Astrocyte (in vitro differentiated cells and primary cell): ENCODE measurements at regions not wholly inside any gene's neighbourhood (a gene's known extent, or its start where the extent isn't known, plus 50 kb on each side); places are given as distances from the start of the nearest gene placed in this dataset.

Source experiments
- DNase-seq: peaks from one replicate; pipeline ENCODE4 v3.0.0-alpha.2; 2010; ENCODE audit warnings: low read depth
- FAIRE-seq: peaks from 2 replicates; lab custom pipeline; 2011; peaks lifted over from hg19 to GRCh38; lab: Jason Lieb, UNC
- H2AFZ ChIP-seq: 2 replicates; pipeline ENCODE4 v1.6.0; 2012; ENCODE audit warnings: low read depth, low read length, inconsistent platforms
- H3K27ac ChIP-seq: 2 replicates; pipeline ENCODE4 v1.5.1; 2011; ENCODE audit warnings: low read depth, low read length, inconsistent platforms
- H3K27me3 ChIP-seq: 2 replicates; pipeline ENCODE4 v1.6.0; 2011; ENCODE audit warnings: low read length, inconsistent platforms; ENCODE audit not compliant: insufficient read depth
- H3K36me3 ChIP-seq: 2 replicates; pipeline ENCODE4 v1.5.1; 2011; ENCODE audit warnings: low read length, inconsistent platforms; ENCODE audit not compliant: insufficient read depth
- H3K4me1 ChIP-seq: 2 replicates; pipeline ENCODE4 v1.5.1; 2011; ENCODE audit warnings: low read length, inconsistent platforms; ENCODE audit not compliant: insufficient read depth
- H3K4me2 ChIP-seq: 2 replicates; pipeline ENCODE4 v1.6.0; 2012; ENCODE audit warnings: low read length, inconsistent platforms
- H3K4me3 ChIP-seq: 2 replicates; pipeline ENCODE4 v1.5.1; 2011; ENCODE audit warnings: low read depth, mild to moderate bottlenecking, low read length, inconsistent platforms; ENCODE audit not compliant: insufficient read depth
- H3K79me2 ChIP-seq: 2 replicates; pipeline ENCODE4 v1.6.0; 2012; ENCODE audit warnings: mild to moderate bottlenecking, low read length, inconsistent platforms; ENCODE audit not compliant: insufficient read depth
- H3K9ac ChIP-seq: 2 replicates; pipeline ENCODE4 v1.6.0; 2012; ENCODE audit warnings: mild to moderate bottlenecking, low read length, inconsistent platforms
- H3K9me3 ChIP-seq: 2 replicates; pipeline ENCODE4 v1.5.1; 2012; ENCODE audit warnings: low read depth, mild to moderate bottlenecking, low read length, inconsistent platforms; ENCODE audit not compliant: insufficient read depth
- H4K20me1 ChIP-seq: 2 replicates; pipeline ENCODE4 v1.6.0; 2012; ENCODE audit warnings: low read length, inconsistent platforms; ENCODE audit not compliant: insufficient read depth
- H3K27ac Mint-ChIP-seq: one replicate; pipeline ENCODE4 v1.8.0; 2021; ENCODE audit warnings: mild to moderate bottlenecking, mixed read lengths; ENCODE audit not compliant: unreplicated experiment
- H3K27me3 Mint-ChIP-seq: one replicate; pipeline ENCODE4 v1.8.0; 2021; ENCODE audit warnings: low read depth, mixed read lengths; ENCODE audit not compliant: unreplicated experiment
- H3K36me3 Mint-ChIP-seq: one replicate; pipeline ENCODE4 v1.8.0; 2021; ENCODE audit warnings: low read depth, mixed read lengths; ENCODE audit not compliant: unreplicated experiment
- H3K4me1 Mint-ChIP-seq: one replicate; pipeline ENCODE4 v1.8.0; 2021; ENCODE audit warnings: low read depth, mixed read lengths; ENCODE audit not compliant: unreplicated experiment
- H3K4me3 Mint-ChIP-seq: one replicate; pipeline ENCODE4 v1.8.0; 2021; ENCODE audit warnings: mild to moderate bottlenecking, moderate library complexity, mixed read lengths; ENCODE audit not compliant: unreplicated experiment
- H3K9me3 Mint-ChIP-seq: one replicate; pipeline ENCODE4 v1.8.0; 2021; ENCODE audit warnings: mild to moderate bottlenecking, mixed read lengths; ENCODE audit not compliant: unreplicated experiment
- EZH2 ChIP-seq: IDR thresholded peaks from 2 replicates; pipeline ENCODE4 v1.6.1; 2012; ENCODE audit warnings: mild to moderate bottlenecking, low read length, inconsistent platforms; ENCODE audit not compliant: insufficient read depth
- TF ChIP-seq, protein P1 (sequence below): IDR thresholded peaks from 2 replicates; pipeline ENCODE4 v1.5.1; 2011; ENCODE audit warnings: low read depth, mild to moderate bottlenecking, inconsistent platforms, low read length, moderate library complexity; ENCODE audit not compliant: insufficient read depth

DNA sequence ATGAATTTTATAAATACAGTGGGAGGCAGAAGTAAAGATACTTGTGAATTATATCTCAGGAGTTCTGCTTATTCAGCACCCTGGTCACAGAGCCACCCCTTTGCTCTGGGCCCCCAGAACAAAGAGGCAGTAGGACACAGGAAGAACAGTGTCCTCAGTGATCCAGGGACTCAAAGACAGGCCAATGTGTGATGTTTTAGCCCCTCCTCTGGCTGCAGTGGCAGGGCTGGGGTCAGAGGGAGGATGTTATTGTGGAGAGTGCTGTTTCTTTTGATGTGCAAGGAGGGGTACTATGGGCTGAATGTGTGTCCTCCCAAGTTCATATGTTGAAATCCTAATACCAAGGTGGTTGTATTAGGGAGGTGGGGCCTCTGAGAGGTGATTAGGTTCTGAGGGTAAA is 74.1 kb upstream of the MAP3K7 start:
- H3K36me3 ChIP-seq, result no peaks in the 10 kb centered on the region
- no peak overlapping the region for H3K9ac ChIP-seq
- no peaks in the 10 kb centered on the region for H3K27me3 ChIP-seq
- Mint-ChIP-seq H3K4me1 (no peaks in the 10 kb centered on the region), H3K27me3 (no peaks in the 10 kb centered on the region), H3K36me3 (no peaks in the 10 kb centered on the region), H3K4me3 (no peak overlapping the region), H3K9me3 (peaks cover 7% of the 10 kb centered on the region), H3K27ac (no peak overlapping the region)
- DNase-seq, result no peak
- no peak overlapping the region for H2AFZ ChIP-seq
- TF ChIP-seq EZH2, result no peak
- TF ChIP-seq, protein P1, sequence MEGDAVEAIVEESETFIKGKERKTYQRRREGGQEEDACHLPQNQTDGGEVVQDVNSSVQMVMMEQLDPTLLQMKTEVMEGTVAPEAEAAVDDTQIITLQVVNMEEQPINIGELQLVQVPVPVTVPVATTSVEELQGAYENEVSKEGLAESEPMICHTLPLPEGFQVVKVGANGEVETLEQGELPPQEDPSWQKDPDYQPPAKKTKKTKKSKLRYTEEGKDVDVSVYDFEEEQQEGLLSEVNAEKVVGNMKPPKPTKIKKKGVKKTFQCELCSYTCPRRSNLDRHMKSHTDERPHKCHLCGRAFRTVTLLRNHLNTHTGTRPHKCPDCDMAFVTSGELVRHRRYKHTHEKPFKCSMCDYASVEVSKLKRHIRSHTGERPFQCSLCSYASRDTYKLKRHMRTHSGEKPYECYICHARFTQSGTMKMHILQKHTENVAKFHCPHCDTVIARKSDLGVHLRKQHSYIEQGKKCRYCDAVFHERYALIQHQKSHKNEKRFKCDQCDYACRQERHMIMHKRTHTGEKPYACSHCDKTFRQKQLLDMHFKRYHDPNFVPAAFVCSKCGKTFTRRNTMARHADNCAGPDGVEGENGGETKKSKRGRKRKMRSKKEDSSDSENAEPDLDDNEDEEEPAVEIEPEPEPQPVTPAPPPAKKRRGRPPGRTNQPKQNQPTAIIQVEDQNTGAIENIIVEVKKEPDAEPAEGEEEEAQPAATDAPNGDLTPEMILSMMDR, result no peak
- H4K20me1 ChIP-seq, result no peaks in the 10 kb centered on the region
- no peaks in the 10 kb centered on the region for H3K79me2 ChIP-seq
- H3K4me3 ChIP-seq, result no peak overlapping the region
- no peaks in the 10 kb centered on the region for H3K4me1 ChIP-seq
- H3K4me2 ChIP-seq, result no peak overlapping the region
- H3K27ac ChIP-seq, result no peak overlapping the region
- FAIRE-seq, result no peak
- no peaks in the 10 kb centered on the region for H3K9me3 ChIP-seq

DNA sequence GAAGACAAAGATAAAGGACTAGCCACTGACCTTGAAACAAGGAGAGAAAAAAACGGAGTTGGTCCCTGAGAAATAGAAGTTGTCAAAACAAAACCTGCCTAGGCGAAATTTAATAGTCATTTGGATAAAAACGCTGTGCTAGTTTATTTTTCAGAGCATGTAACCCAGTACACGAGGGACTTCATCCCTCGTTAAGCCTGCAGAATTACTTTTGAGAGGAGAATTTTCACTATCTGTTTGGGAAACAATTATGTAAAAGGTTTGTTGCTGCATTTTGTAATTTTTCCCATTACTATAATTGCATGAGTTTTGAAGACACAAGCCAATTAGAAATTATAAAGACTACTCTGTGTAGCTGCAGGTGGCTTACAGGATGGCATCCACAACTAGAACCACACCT is 71.6 kb upstream of the MAP3K7 start:
- no peak overlapping the region for H3K27ac ChIP-seq
- Mint-ChIP-seq H3K27me3 (peaks cover 2% of the 10 kb centered on the region), H3K9me3 (peaks cover 7% of the 10 kb centered on the region), H3K4me3 (no peak overlapping the region), H3K4me1 (no peaks in the 10 kb centered on the region), H3K27ac (no peak overlapping the region), H3K36me3 (no peaks in the 10 kb centered on the region)
- H4K20me1 ChIP-seq, result no peaks in the 10 kb centered on the region
- no peaks in the 10 kb centered on the region for H3K4me1 ChIP-seq
- H3K9ac ChIP-seq, result no peak overlapping the region
- FAIRE-seq (no peak), DNase-seq (no peak)
- no peaks in the 10 kb centered on the region for H3K27me3 ChIP-seq
- H3K36me3 ChIP-seq, result no peaks in the 10 kb centered on the region
- no peak overlapping the region for H3K4me2 ChIP-seq
- H3K9me3 ChIP-seq, result no peaks in the 10 kb centered on the region
- TF ChIP-seq, protein P1, result no peak
- TF ChIP-seq EZH2, result no peak
- no peak overlapping the region for H2AFZ ChIP-seq
- H3K79me2 ChIP-seq, result no peaks in the 10 kb centered on the region
- no peak overlapping the region for H3K4me3 ChIP-seq

DNA sequence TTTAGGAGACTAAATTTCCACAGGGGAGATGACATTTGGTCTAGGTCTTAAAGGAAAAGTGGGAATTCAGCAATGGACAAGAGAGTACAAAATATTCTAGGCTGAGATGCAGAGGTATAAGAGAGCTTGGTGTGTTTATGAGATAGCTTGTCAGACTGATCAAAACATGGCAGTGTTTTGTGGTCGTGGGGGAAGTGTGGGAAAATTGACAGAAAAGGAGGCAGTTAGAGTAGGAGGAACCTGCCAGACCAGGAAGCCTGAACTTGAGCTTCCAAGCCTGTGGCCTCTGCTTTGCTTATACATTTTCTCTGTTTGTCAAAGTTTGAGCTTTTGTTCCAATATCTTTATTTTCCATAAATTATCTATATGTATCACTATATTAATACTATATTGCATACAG is 69.5 kb upstream of the MAP3K7 start:
- no peaks in the 10 kb centered on the region for H3K36me3 ChIP-seq
- no peaks in the 10 kb centered on the region for H3K27me3 ChIP-seq
- H2AFZ ChIP-seq, result no peak overlapping the region
- H3K4me3 Mint-ChIP-seq, result no peak overlapping the region
- H3K4me2 ChIP-seq, result no peak overlapping the region
- no peak overlapping the region for H3K9ac ChIP-seq
- no peak overlapping the region for H3K27ac ChIP-seq
- DNase-seq, result no peak
- no peaks in the 10 kb centered on the region for H3K9me3 ChIP-seq
- H3K4me1 Mint-ChIP-seq, result peaks cover 8% of the 10 kb centered on the region
- no peaks in the 10 kb centered on the region for H3K36me3 Mint-ChIP-seq
- no peak overlapping the region for H3K27ac Mint-ChIP-seq
- H4K20me1 ChIP-seq, result no peaks in the 10 kb centered on the region
- H3K27me3 Mint-ChIP-seq, result peaks cover 2% of the 10 kb centered on the region
- no peaks in the 10 kb centered on the region for H3K4me1 ChIP-seq
- FAIRE-seq, result no peak
- TF ChIP-seq, protein P1, result no peak
- TF ChIP-seq EZH2, result no peak
- peaks cover 3% of the 10 kb centered on the region for H3K9me3 Mint-ChIP-seq
- no peaks in the 10 kb centered on the region for H3K79me2 ChIP-seq
- no peak overlapping the region for H3K4me3 ChIP-seq
